Kidney epithelial cell (primary cell): ENCODE measurements at regions not wholly inside any gene's neighbourhood (a gene's known extent, or its start where the extent isn't known, plus 50 kb on each side); places are given as distances from the start of the nearest gene placed in this dataset.

Source experiments
- DNase-seq: peaks from one replicate; pipeline ENCODE4 v3.0.0-alpha.2; 2010; ENCODE audit warnings: low read depth
- H3K27me3 ChIP-seq: 2 replicates; pipeline ENCODE4 v1.6.0; 2011; ENCODE audit warnings: low read length; ENCODE audit not compliant: control insufficient read depth, insufficient read depth
- H3K36me3 ChIP-seq: 2 replicates; pipeline ENCODE4 v1.5.1; 2011; ENCODE audit warnings: low read length; ENCODE audit not compliant: control insufficient read depth, insufficient read depth
- H3K4me3 ChIP-seq: 2 replicates; pipeline ENCODE4 v1.5.1; 2011; ENCODE audit warnings: low read depth, mild to moderate bottlenecking, control low read depth, low read length
- CTCF ChIP-seq: IDR thresholded peaks from 2 replicates; pipeline ENCODE4 v1.5.1; 2011; ENCODE audit warnings: mild to moderate bottlenecking, moderate library complexity, low read length, control low read depth, inconsistent platforms; ENCODE audit not compliant: insufficient read depth, poor library complexity, severe bottlenecking

GRCh38 chr5:124634228-124634739 lies 112.2 kb downstream of the ZNF608 start:
- H3K4me3 ChIP-seq, result no peak overlapping the region
- no peaks in the 10 kb centered on the region for H3K27me3 ChIP-seq
- H3K36me3 ChIP-seq, result peaks cover 2% of the 10 kb centered on the region
- no peak for TF ChIP-seq CTCF
- no peak for DNase-seq

GRCh38 chr5:124633209-124633608 lies 113.2 kb downstream of the ZNF608 start:
- Histone ChIP-seq H3K27me3 (no peaks in the 10 kb centered on the region), H3K4me3 (no peak overlapping the region), H3K36me3 (no peaks in the 10 kb centered on the region)
- no peak for TF ChIP-seq CTCF
- DNase-seq, result no peak

GRCh38 chr5:124631874-124632550 lies 114.4 kb downstream of the ZNF608 start:
- Histone ChIP-seq H3K4me3 (no peak overlapping the region), H3K36me3 (no peaks in the 10 kb centered on the region), H3K27me3 (no peaks in the 10 kb centered on the region)
- DNase-seq, result no peak
- TF ChIP-seq CTCF, result no peak

- DNase-seq, result no peak
- H3K4me3 ChIP-seq, result no peak overlapping the region
- H3K27me3 ChIP-seq, result no peaks in the 10 kb centered on the region
- no peak for TF ChIP-seq CTCF
- H3K36me3 ChIP-seq, result no peaks in the 10 kb centered on the region
Measured at GRCh38 chr5:124630767-124631704, 115.4 kb downstream of the ZNF608 start.

GRCh38 chr5:124628721-124629596 lies 117.5 kb downstream of the ZNF608 start:
- DNase-seq, result peak; percentile 98
- TF ChIP-seq CTCF, result no peak
- H3K36me3 ChIP-seq, result no peaks in the 10 kb centered on the region
- H3K4me3 ChIP-seq, result no peak overlapping the region
- H3K27me3 ChIP-seq, result no peaks in the 10 kb centered on the region
